Neural cell (in vitro differentiated cells): ENCODE measurements at regions not wholly inside any gene's neighbourhood (a gene's known extent, or its start where the extent isn't known, plus 50 kb on each side); places are given as distances from the start of the nearest gene placed in this dataset.

Source experiments
- H2AFZ ChIP-seq: fragments of 200-600, 300-800 bp; sonication (generic), shearing (Covaris generic); 2 replicates; pipeline ENCODE4 v1.6.0; 2014; ENCODE audit warnings: low read depth, mild to moderate bottlenecking, antibody characterized with exemption, low read length, moderate library complexity
- H3F3A ChIP-seq: fragments of 200-600 bp; shearing (Covaris generic); 2 replicates; pipeline ENCODE4 v1.6.1; 2016; ENCODE audit warnings: mild to moderate bottlenecking, moderate library complexity, mixed read lengths, antibody characterized with exemption, low read length; ENCODE audit not compliant: insufficient read depth, poor library complexity, severe bottlenecking
- H3K27ac ChIP-seq: fragments of 200-600, 300-800 bp; sonication (generic), shearing (Covaris generic); 2 replicates; pipeline ENCODE4 v1.5.1; 2014; ENCODE audit warnings: mild to moderate bottlenecking, low read length, moderate library complexity
- H3K27me3 ChIP-seq: fragments of 300-800, 200-600 bp; sonication (generic), shearing (Covaris generic); 2 replicates; pipeline ENCODE4 v1.6.0; 2014; ENCODE audit warnings: mild to moderate bottlenecking, low read depth, low read length, moderate library complexity; ENCODE audit not compliant: insufficient read depth
- H3K36me3 ChIP-seq: fragments of 300-800, 200-600 bp; sonication (generic), shearing (Covaris generic); 2 replicates; pipeline ENCODE4 v1.5.1; 2014; ENCODE audit warnings: mild to moderate bottlenecking, antibody characterized with exemption, low read length, moderate library complexity; ENCODE audit not compliant: insufficient read depth
- H3K4me2 ChIP-seq: fragments of 300-800, 200-600 bp; sonication (generic), shearing (Covaris generic); 2 replicates; pipeline ENCODE4 v1.6.0; 2014; ENCODE audit warnings: mild to moderate bottlenecking, low read length
- H3K4me3 ChIP-seq: fragments of 300-800, 200-600 bp; sonication (generic), shearing (Covaris generic); 2 replicates; pipeline ENCODE4 v1.5.1; 2014; ENCODE audit warnings: mild to moderate bottlenecking, low read length, moderate library complexity
- H3K79me2 ChIP-seq: fragments of 200-600 bp; shearing (Covaris generic); replicated peaks from 2 replicates; pipeline ENCODE4 v1.6.0; 2014; ENCODE audit warnings: mild to moderate bottlenecking, low read length, moderate library complexity; ENCODE audit not compliant: insufficient read depth
- H3K9ac ChIP-seq: fragments of 300-800, 200-600 bp; sonication (generic), shearing (Covaris generic); 2 replicates; pipeline ENCODE4 v1.6.1; 2016; ENCODE audit warnings: mild to moderate bottlenecking, low read length, mixed read lengths
- H3K9me2 ChIP-seq: fragments of 200-600 bp; shearing (Covaris generic); 2 replicates; pipeline ENCODE4 v1.6.1; 2016; ENCODE audit warnings: mild to moderate bottlenecking, low read length, mixed read lengths; ENCODE audit not compliant: insufficient read depth
- H3K9me3 ChIP-seq: fragments of 200-600, 300-800 bp; sonication (generic), shearing (Covaris generic); 2 replicates; pipeline ENCODE4 v1.6.1; 2016; ENCODE audit warnings: mild to moderate bottlenecking, mixed run types, low read length, moderate library complexity, mixed read lengths
- H4K20me1 ChIP-seq: fragments of 200-600 bp; shearing (Covaris generic); 2 replicates; pipeline ENCODE4 v1.6.1; 2016; ENCODE audit warnings: mild to moderate bottlenecking, mixed run types; ENCODE audit not compliant: insufficient read depth
- CTCF ChIP-seq: fragments of 450-650 bp; IDR thresholded peaks from 2 replicates; pipeline ENCODE4 v1.5.1; 2014; ENCODE audit warnings: antibody characterized with exemption, mild to moderate bottlenecking, moderate library complexity; ENCODE audit not compliant: poor library complexity, severe bottlenecking
- EZH2 ChIP-seq: fragments of 200-600, 300-800 bp; shearing (Covaris generic), sonication (generic); IDR thresholded peaks from 2 replicates; pipeline ENCODE4 v1.6.1; 2014; ENCODE audit warnings: antibody characterized with exemption, low read length, borderline replicate concordance, mild to moderate bottlenecking; ENCODE audit not compliant: insufficient read depth, poor library complexity, severe bottlenecking
- MXI1 ChIP-seq: fragments of 450-650 bp; conservative IDR thresholded peaks from 2 replicates; pipeline ENCODE4 v1.6.1; 2014; ENCODE audit warnings: antibody characterized with exemption, mild to moderate bottlenecking; ENCODE audit not compliant: poor library complexity, severe bottlenecking
- POLR2AphosphoS5 ChIP-seq: IDR thresholded peaks from 2 replicates; pipeline ENCODE4 v1.6.1; 2012
- RAD21 ChIP-seq: fragments of 450-650 bp; conservative IDR thresholded peaks from 2 replicates; pipeline ENCODE4 v1.6.1; 2014; ENCODE audit warnings: antibody characterized with exemption, mild to moderate bottlenecking, moderate library complexity
- REST ChIP-seq: IDR thresholded peaks from 2 replicates; pipeline ENCODE4 v1.6.1; 2012; ENCODE audit warnings: borderline replicate concordance
- SMC3 ChIP-seq: fragments of 450-650 bp; conservative IDR thresholded peaks from 2 replicates; pipeline ENCODE4 v1.6.1; 2014; ENCODE audit warnings: antibody characterized with exemption, mild to moderate bottlenecking, moderate library complexity; ENCODE audit not compliant: poor library complexity
- TAF1 ChIP-seq: IDR thresholded peaks from 2 replicates; pipeline ENCODE4 v1.6.1; 2012; ENCODE audit warnings: low read depth

GRCh38 chr2:80943487-80943886 is 638.9 kb upstream of the LRRTM1 start:
- Histone ChIP-seq H3K9me3 (no peaks in the 10 kb centered on the region), H3K4me2 (no peak overlapping the region), H3K9me2 (no peaks in the 10 kb centered on the region), H4K20me1 (no peaks in the 10 kb centered on the region), H3F3A (no peaks in the 10 kb centered on the region), H2AFZ (no peak overlapping the region), H3K4me3 (no peak overlapping the region), H3K27me3 (no peaks in the 10 kb centered on the region), H3K79me2 (no peaks in the 10 kb centered on the region), H3K36me3 (no peaks in the 10 kb centered on the region), H3K9ac (no peak overlapping the region), H3K27ac (no peak overlapping the region)
- TF ChIP-seq RAD21 (no peak), MXI1 (no peak), SMC3 (no peak), REST (no peak), TAF1 (no peak), POLR2AphosphoS5 (no peak), CTCF (no peak), EZH2 (no peak)

GRCh38 chr2:80942766-80943165 is 638.2 kb upstream of the LRRTM1 start:
- H3K27ac ChIP-seq: no peak overlapping the region
- H3K27me3 ChIP-seq: no peaks in the 10 kb centered on the region
- no peaks in the 10 kb centered on the region for H3K36me3 ChIP-seq
- no peak overlapping the region for H3K4me2 ChIP-seq
- no peaks in the 10 kb centered on the region for H3K9me2 ChIP-seq
- no peaks in the 10 kb centered on the region for H4K20me1 ChIP-seq
- no peak overlapping the region for H3K9ac ChIP-seq
- H3K4me3 ChIP-seq: no peak overlapping the region
- H3F3A ChIP-seq: no peaks in the 10 kb centered on the region
- H3K9me3 ChIP-seq: no peaks in the 10 kb centered on the region
- H2AFZ ChIP-seq: no peak overlapping the region
- no peaks in the 10 kb centered on the region for H3K79me2 ChIP-seq
- TF ChIP-seq REST (no peak), SMC3 (no peak), EZH2 (no peak), RAD21 (no peak), CTCF (no peak)
